NCI-H226 (cell line): ENCODE measurements at regions not wholly inside any gene's neighbourhood (a gene's known extent, or its start where the extent isn't known, plus 50 kb on each side); places are given as distances from the start of the nearest gene placed in this dataset.
"Not testable (repeated sequence)": the region's sequence is repeated elsewhere in the genome, so short reads cannot be mapped to it uniquely, and the experiment has no call there.

Experiments
- DNase-seq: peaks from one replicate; pipeline ENCODE4 v3.0.0-alpha.2; 2015

DNA sequence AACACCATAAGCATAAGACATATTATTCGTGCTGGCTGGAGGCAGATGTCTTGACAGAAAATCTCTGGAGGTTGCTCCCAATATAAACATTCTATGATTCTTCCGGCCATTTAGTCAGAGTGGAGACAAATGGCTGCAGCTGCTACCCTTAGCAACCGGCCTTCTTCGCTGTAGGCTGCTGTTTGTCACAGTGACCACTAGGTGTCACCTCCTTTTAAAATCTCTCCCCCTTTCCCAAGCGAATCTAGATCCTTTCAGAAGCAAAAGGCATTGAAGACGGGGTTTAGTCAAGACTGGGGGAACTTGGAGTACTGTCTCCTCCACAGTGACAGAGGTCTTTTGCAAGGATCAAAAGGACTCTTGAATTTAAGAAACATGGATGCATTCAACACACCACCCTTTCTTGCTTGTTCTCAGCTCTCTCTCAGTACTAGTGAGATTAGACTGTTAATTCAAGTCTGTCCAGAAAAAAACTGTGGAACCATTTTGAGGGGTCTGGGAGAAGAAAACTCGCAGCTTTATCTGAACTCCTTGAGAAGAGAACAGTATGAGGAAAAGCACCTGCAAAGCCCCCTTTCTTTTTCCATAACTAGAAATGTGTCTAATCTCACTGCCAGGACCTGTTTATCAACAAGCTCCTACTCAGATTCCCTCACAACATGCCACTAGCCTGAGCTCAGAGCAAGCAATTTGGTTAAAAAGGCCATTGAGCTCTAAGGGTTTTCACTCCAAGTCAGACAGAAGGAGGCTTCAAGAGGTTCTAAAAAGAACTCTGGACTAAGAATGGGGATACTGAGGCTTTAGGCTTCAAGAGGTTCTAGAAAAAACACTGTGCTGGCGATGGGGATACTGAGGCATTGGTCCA, 408.3 kb upstream of the PLXNA2 start:
- DNase-seq = peak; percentile 34

DNA sequence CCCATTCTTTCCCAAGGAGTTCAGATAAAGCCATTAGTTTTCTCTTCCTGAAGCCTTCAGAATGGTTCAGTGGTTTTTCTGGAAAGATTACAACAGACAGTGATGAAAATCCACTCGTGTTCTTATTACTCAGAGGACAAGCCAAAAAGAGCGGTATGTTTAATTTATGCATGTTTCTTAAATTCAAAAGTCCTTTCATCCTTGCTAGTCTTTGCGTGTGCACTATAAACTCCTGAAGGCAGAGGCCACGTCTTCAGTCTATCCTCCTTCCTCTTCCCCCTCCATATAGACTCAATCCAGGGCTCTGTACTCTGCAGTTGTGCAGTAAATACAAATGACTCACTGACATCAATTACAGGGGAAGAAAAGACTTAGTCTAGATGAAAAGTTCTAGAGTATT, 409.2 kb upstream of the PLXNA2 start:
- no peak for DNase-seq

DNA sequence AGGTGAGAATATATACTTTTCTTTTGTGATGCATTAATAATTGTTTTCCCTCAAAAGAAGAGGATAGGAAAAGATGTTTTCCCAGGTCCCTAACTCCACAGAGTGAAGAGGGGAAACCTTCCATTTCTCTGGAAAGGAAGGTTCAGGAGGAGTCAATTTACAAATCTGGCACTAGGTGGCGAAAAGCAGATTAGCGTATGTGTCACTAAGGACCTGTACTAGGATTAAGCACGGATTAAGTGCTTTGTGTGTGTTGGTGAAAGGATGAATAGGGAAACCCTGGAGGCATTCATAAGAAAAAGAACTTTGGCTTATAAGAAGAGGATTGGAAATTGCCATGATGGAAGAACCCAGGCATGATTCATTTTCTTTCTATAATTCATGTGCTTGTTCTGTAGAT, 410.1 kb upstream of the PLXNA2 start:
- no peak for DNase-seq

DNA sequence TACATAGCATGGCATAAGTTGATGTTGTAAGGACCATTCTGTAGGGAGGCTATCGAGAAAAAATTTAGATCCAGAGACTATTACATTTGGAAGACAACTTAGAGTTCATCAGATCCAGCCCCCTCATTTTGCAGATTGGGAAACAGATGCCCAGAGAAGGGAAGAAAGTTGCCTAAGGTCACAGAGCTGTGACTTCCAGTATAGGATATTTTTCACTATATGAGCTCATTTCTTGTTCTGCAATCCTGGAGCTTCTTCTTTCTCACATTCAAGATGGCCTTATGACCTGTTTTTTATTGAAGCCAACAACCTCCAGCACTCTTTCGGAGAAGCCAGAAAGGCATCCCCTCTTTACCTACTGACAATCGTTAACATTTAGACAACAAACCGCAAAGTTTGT, 421.8 kb upstream of the PLXNA2 start:
- DNase-seq = no peak

DNA sequence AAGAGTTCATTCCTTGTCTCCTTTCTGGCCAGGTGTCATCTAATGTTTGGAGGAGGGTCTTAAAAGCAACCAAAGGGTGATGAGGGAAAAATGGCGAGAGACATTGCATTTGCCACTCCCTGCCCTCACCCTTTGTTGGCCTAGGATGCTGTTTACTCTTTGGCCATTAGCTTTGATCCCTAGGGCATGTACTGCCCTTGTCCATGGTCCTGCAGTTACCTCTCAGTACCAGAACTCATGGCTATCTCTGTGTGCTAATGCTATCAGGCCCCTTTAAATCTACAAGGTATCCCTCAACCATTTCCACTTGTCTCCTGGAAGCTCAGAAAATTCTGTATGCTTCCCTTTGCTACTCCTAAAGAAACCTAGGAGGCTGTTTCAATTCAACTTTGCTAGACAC, 424.8 kb upstream of the PLXNA2 start:
- DNase-seq = no peak

DNA sequence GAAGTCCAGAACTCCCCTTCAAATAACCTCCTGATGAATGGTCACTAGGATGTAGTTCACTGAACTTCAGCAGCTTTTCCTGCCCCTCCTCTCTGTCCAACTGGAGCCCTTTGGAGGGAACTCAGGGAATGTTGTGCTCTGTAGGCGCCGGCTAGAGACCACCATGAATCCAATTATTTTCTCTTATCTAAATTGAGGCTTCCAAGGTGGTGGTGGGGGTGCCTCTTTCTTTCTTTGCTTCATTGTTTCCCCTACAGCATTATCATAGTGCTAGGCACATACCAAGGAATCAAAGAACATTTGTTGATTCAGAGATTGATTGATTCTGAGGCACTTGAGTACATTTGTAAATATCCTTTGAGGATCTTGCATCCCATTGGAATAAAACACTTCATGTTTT, 426.6 kb upstream of the PLXNA2 start:
- no peak for DNase-seq

DNA sequence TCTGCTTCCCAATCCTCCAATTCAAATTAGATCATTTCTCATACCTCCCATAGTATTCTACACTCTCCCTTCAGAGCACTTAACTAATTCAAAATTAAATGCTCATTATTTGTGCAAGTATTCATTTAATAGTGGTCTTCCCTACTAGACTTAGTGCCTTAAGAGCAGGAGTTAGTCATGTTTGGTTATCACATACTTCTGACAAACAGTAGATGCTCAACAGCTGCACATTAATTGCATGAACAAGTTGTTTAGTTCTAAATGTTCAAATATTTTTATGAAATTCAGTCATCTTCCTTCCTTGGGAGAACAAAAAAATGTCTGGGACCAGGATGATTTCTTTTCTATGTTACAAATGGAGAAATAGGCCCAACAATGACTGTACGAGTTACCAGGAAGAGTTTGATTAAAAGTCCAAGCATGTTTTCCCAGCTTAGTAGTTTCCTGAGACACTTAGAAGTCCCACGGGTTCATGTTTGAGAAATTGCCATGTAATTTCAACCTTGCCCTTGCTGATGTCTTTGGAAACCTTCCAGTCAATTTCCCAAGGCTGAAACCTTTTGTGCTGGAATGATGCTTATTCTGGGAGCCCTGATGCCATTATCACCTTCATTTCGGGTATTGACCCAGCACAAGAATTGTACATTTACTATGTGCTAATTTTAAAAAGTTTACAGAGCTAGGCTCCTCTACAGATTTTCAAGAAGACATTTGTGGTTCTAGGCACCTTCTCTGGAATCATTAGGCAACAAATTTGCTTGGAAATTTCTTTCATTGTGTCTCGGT, 437.9 kb upstream of the PLXNA2 start:
- no peak for DNase-seq

DNA sequence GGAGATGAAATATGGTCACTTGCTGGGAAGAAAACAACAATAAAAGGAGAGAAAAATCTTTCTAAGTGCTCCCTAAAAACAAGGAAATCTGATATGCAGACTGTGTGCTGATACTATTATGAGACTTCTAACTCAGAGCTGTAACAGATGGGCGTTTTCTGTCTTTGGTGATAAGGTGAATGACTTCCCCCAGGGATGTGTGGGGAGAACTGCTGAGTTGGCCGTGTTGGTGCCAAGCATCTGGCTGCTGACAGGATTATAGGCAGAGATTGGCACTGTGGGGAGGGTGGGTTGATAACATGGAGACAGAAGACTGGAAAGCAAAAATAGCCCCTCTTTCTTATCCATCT, 438.5 kb upstream of the PLXNA2 start:
- DNase-seq = no peak

DNA sequence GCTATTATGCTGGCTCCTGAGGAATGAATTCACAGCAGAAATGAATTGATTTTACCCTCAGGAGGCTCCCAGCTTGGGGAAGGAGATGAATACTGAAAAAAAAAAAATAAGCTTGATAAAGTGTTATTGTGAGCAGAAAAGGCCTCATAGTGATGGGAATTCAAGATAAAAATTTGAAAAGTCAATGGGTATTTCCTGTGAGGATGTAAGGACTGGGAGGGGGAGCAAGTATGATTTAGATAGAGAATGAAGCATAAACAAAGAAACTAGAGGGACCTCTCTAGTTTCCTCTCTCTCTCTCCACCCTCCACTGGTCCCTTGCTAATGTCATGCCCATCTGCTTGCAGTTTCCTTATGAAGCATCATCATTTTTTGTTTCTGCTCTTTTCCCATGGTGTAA, 439.0 kb upstream of the PLXNA2 start:
- no peak for DNase-seq

DNA sequence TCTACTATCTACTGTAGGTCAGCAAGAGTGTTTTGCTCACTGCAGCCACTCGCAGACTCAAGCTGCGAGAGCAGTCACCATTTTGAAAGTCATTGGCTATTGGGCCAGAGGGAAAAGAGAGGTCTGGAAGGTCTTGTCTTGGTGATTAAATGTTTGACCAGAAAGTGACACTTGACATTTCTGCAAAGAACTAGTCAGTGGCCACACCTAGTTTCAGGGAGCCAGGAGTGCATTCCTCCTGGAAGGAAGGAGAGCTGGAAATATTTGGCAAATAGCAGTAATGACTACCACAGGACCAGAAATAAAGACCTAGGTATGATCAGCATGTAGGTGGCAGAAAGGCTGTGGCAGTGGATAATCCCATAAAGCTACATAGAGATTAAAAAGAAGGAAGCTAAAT, 440.0 kb upstream of the PLXNA2 start:
- DNase-seq = no peak

DNA sequence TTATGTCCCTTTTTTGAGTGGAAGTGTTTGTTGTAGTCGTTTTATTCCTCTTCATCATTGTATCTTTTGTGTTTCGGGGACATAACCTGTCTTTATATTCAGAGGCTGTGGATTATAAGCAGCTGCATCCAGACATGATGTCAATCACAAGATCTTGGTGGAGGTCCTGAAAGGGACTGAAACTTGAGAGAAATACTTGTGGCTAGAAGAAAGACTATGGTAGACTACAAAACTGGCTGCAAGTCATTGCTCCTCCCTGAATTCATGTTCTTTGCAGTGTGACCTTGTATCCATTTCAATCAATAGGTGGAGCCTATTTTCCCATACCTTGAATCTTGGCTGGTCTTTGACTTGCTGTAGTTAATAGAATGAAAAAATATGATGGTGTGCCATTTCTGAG, 442.4 kb upstream of the PLXNA2 start:
- no peak for DNase-seq

DNA sequence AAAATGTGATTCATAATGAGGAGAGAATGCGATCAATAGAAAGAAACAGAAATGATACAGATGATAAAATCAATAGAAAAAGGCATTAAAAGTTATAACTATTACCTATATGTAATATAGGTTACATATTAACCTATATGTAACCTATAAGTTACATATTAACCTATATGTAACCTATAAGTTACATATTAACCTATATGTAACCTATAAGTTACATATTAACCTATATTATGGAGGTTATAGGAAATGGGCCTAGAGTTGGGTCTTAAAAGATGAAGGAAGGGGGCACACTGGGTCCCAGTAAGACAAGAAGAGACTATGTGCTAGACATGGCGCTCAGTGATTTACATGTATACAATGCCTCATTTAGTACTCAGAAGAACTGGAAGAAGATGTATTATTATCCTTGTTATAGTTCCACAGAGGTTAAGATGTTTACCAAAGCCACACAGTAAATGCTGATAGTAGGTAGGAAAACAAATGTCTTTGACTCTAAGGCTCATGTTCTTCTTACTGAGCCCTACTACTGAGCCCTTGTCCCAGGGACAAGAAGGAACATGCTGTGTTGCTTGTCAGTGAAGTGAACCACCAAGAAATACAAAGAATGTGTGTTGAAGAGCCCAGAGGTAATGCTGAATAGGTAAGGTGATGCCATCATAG, 444.6 kb upstream of the PLXNA2 start:
- no peak for DNase-seq

DNA sequence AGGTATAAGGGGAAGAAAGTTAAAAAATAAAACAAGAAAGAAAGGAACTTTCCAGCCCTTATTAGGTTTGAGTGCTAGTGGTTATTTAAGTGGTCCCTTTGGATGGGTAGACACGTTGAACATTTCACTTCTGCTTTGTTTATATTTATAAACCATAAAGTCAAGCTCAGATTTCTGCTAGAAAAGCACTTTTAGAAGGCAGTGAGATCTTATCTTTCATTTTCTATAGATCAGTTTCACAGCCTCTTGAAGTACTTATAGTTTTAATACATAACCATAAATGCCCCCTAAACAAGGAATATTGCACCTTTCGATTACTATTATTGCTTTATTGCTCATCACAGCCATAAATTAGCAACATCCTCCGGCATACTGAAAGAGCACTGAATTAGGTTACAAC, 446.8 kb upstream of the PLXNA2 start:
- no peak for DNase-seq

DNA sequence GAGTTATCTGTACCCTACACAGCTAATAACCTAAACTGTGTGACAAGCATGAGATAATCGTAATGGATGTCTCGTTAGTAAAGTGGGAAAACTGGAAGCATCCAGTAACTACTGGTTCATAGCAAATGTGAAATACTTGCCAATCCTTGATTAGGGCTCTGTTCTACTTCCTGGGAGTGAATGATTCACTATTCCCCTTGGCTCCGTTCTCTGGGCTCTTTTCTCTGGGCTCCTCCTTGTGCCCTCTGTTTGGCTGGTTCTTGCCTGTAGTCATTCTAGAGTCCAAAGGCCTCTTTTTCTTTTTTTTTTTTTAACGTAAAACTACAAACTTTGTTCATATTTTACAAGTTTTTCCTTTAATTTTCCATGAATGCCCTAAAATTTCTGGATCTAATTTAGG, 465.8 kb upstream of the PLXNA2 start:
- no peak for DNase-seq

DNA sequence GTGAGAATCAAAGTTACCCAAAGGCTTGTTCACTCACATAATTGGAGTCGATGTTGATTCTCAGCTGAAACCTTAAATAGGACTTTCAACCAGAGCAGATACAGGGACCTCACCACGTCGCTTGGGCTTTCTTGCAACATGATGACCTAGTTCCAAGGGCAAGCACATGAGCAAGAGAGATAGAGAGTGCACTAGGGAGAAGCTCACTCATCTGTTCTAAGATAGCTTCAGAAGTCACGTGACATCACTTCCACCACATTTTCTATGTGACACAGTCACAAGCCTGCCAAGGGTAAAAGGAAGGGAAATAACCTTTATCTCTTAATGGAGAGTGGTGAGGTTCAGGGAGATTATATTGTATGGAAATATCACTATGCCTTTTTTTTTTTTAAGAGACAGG, 470.1 kb upstream of the PLXNA2 start:
- no peak for DNase-seq

DNA sequence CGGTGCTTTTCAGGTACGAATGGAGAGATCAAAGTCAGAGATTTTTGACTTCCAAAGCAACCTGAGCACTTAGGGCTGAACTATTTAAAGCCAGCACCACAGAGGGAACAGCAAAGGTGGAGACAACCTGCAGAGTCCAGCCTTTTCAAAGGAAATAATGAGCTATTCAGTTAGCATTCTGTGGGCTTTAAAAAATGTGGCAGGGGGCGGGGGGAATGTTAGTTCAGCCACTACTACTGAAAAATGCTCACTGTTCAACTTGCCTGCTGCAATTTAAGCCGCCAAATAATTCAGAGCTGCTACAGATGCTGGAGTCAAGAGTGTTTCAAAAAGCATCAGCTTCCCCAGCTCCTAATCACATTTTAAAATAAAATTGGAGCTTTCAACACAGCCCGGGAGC, 473.3 kb upstream of the PLXNA2 start:
- DNase-seq = no peak

DNA sequence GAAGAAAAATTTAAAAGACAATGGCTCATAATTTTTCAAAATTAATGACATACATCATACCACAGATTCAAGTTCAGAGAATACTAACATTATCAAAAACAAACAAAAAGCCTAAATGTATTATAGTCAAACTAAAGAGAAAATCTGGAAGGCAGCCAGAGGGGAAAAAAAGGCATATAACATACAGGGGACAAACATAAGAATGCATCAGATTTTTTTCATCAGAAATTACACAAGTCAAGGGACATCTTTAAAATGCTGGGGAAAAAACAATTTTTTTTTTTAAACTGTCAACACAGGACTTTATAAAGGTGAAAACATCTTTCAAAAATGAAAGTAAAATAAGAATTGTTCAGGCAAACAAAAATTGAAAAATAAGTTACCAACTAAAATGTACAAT, 478.4 kb upstream of the PLXNA2 start:
- DNase-seq = no peak

DNA sequence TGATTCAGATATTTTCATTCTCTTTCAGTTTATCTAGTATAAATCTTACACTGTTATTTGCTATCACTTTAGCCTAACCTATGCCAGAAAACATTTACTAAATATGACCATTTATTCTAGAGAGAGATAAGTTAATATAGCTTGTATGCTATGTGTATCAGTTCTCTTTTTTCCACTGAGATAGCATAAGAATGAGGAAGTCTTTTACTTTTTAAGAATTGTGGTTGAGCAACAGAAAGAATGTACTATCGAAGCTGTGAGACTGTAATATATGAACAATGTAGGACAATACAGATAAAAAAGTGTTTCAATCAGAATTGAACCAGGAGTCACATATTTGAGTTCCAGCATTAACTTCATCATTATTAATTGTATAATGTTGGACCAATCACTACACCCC, 479.9 kb upstream of the PLXNA2 start:
- no peak for DNase-seq

DNA sequence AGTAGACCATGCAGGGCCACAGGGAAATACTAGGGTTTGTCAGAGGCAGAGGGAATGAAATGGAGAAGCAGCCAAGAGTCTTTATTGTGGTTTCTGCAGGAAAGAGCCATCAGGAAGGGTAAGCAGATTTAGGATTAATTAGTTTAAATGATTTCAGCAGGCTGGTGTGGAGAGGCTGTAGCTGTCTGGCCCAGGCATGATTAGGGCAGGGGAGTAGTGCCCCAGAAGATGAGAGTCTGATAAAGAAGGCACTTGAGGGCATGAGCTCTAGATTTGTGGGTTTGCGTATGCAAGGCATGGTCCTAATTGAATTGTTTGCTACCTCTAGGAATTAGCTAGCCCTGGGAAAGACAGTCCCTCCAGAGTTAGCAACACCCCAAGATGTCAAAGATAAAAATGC, 484.6 kb upstream of the PLXNA2 start:
- no peak for DNase-seq

DNA sequence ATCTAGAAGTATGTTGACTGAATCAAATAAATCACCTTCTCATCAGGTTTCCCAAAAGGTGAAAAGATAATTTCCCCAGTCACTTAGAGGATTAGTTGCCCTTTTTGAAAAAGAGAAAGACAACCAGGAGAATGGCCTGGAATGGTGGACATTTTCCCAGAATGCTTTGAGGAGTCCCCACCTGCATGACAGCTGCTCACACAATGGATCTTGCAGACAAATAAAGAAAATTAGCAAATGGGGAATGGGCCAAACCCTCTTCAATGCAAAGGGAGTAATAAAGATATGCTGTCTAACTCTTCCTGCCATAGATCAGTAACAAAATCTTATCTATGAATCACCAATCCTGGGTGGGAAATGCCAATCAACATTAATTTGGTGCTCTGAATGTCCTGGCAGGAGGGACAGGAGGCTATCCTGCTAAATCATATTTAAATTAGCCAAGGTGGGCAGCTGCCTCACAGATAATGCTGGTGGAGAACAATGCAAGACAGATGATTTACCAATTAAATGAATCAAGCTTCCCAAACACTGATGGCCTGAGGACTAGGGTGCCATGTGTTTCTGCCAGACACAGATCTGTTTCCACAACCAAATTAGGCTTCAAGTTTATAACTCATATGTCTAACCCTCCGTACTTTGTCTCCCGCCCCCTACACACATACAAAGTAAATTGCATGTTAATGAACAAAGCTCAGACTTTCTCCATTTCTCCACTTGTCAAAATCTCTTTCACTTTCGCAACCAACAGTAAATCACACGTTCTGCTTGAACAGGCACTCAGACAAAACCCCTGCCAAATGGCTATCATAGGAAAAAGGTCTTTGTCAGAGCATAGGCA, 488.0 kb upstream of the PLXNA2 start:
- DNase-seq = no peak

DNA sequence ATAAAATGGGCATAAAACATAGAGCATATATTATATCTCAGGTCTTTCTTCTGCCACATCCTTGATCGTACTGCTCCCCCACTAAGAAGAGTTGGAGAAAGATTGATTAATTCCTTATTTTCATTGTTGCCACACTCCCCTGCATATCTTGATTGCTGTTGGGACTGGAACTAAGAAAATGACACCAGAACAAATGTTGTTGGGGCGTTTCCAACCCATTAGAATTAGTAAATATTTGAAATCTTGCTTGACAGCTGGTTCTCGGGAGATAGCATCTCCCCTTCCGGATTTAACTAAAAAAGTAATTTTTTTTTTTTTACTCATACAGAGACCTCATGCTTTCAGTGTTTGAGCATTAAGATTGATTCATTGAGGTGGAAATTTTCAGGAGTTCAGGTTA, 493.0 kb upstream of the PLXNA2 start:
- DNase-seq = no peak

DNA sequence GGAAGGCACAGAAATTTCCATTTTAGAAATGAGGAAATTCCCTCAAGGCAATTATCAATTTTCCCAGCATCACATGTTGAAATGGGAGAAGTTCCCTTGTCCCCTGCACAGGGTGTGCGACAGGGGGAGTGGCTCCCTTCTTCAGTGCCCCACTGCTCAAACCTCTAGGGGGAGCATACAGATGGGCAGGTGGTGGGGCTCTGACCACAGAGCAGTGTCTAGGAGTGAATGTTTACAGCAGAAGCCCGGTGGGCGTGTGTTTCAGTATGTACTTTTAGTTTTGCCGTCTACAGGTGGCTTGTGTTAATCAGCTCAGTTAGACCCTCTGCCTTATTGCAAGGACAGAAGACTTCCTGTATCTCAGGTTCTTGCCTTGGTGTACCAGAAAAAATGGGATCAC, 493.7 kb upstream of the PLXNA2 start:
- DNase-seq = no peak

DNA sequence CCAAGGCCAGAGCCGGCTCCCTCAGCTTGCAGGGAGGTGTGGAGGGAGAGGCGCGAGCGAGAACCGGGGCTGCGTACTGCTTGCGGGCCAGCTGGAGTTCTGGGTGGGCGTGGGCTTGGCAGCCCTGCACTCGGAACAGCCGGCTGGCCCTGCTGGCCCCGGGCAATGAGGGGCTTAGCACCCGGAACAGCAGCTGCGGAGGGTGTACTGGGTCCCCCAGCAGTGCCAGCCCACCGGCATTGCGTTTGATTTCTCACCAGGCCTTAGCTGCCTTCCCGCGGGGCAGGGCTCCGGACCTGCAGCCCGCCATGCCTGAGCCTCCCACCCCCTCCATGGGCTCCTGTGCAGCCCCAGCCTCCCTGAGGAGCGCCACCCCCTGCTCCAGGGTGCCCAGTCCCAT, 495.5 kb upstream of the PLXNA2 start:
- not testable (repeated sequence) for DNase-seq
